GM19452 (cell line): ENCODE measurements at regions not wholly inside any gene's neighbourhood (a gene's known extent, or its start where the extent isn't known, plus 50 kb on each side); places are given as distances from the start of the nearest gene placed in this dataset.
"Not testable (repeated sequence)": the region's sequence is repeated elsewhere in the genome, so short reads cannot be mapped to it uniquely, and the experiment has no call there.

Experiments
- ATAC-seq: cut with Tn5 transposase; IDR thresholded peaks from one replicate; pipeline ENCODE4 v1.9.1; 2021; ENCODE audit not compliant: unreplicated experiment

- ATAC-seq, result not testable (repeated sequence)
These were observed 4461.2 kb upstream of the TPTE start for GRCh38 chr21:6060054-6060681.

GRCh38 chr21:6066320-6066985, 4454.9 kb upstream of the TPTE start:
- ATAC-seq, result not testable (repeated sequence)

GRCh38 chr21:6068098-6068831, 4453.1 kb upstream of the TPTE start:
- not testable (repeated sequence) for ATAC-seq

- not testable (repeated sequence) for ATAC-seq
These were observed 4451.2 kb upstream of the TPTE start for GRCh38 chr21:6070213-6070612.

GRCh38 chr21:6072691-6073090, 4448.7 kb upstream of the TPTE start:
- ATAC-seq, result not testable (repeated sequence)

GRCh38 chr21:6073993-6074705, 4447.2 kb upstream of the TPTE start:
- ATAC-seq, result not testable (repeated sequence)

GRCh38 chr21:6074935-6075334, 4446.4 kb upstream of the TPTE start:
- not testable (repeated sequence) for ATAC-seq

- ATAC-seq, result not testable (repeated sequence)
These were observed 4445.7 kb upstream of the TPTE start for GRCh38 chr21:6075627-6076208.

- ATAC-seq, result not testable (repeated sequence)
These were observed 4444.0 kb upstream of the TPTE start for GRCh38 chr21:6077358-6077757.

GRCh38 chr21:6078902-6079301, 4442.5 kb upstream of the TPTE start:
- ATAC-seq, result not testable (repeated sequence)

GRCh38 chr21:6080941-6081655, 4440.3 kb upstream of the TPTE start:
- ATAC-seq, result not testable (repeated sequence)

GRCh38 chr21:6082166-6082565, 4439.2 kb upstream of the TPTE start:
- ATAC-seq, result not testable (repeated sequence)

- ATAC-seq, result not testable (repeated sequence)
These were observed 4437.7 kb upstream of the TPTE start for GRCh38 chr21:6083574-6084120.

GRCh38 chr21:6086038-6086437, 4435.3 kb upstream of the TPTE start:
- not testable (repeated sequence) for ATAC-seq

GRCh38 chr21:6087579-6088178, 4433.7 kb upstream of the TPTE start:
- not testable (repeated sequence) for ATAC-seq

- ATAC-seq, result not testable (repeated sequence)
These were observed 4431.0 kb upstream of the TPTE start for GRCh38 chr21:6090286-6090908.

GRCh38 chr21:6091335-6092027, 4429.9 kb upstream of the TPTE start:
- ATAC-seq, result not testable (repeated sequence)

GRCh38 chr21:6092401-6092800, 4429.0 kb upstream of the TPTE start:
- ATAC-seq, result not testable (repeated sequence)
